PFSK-1 (cell line): ENCODE measurements at regions not wholly inside any gene's neighbourhood (a gene's known extent, or its start where the extent isn't known, plus 50 kb on each side); places are given as distances from the start of the nearest gene placed in this dataset.

Experiments
- POLR2AphosphoS5 ChIP-seq: IDR thresholded peaks from 2 replicates; pipeline ENCODE4 v1.6.1; 2012; ENCODE audit warnings: low read depth, mild to moderate bottlenecking, control low read depth, low read length, moderate library complexity
- TAF1 ChIP-seq: IDR thresholded peaks from 2 replicates; pipeline ENCODE4 v1.6.1; 2012; ENCODE audit warnings: low read length, control low read depth, borderline replicate concordance; ENCODE audit not compliant: insufficient read depth

GRCh38 chr22:47835726-47836125 is 1073.3 kb downstream of the TBC1D22A start:
- TF ChIP-seq POLR2AphosphoS5 (no peak), TAF1 (no peak)
